Tibial artery (tissue), 4 donors: ENCODE measurements at regions not wholly inside any gene's neighbourhood (a gene's known extent, or its start where the extent isn't known, plus 50 kb on each side); places are given as distances from the start of the nearest gene placed in this dataset.

Source experiments
- DNase-seq, 2 donors: peaks; one replicate each; pipeline ENCODE4 v3.0.0-alpha.2; 2019
- H3K27ac ChIP-seq, 2 donors: fragments of 200-600 bp; sonication (generic) in 1 of 2; 1 replicate in 1 of 2; 2 replicates in 1 of 2; pipeline ENCODE4 v1.5.1; 2018 to 2019; ENCODE audit warnings: mild to moderate bottlenecking in 1 of 2
- H3K27me3 ChIP-seq, 2 donors: fragments of 200-600 bp; sonication (generic) in 1 of 2; one replicate each; pipeline versions ENCODE4 v1.5.1 to v1.6.0; 2016 to 2019
- H3K36me3 ChIP-seq, 3 donors: fragments of 200-600 bp; sonication (generic) in 2 of 3; one replicate each; pipeline ENCODE4 v1.5.1; 2016 to 2019; ENCODE audit warnings: mild to moderate bottlenecking in 2 of 3
- H3K4me1 ChIP-seq, 4 donors: fragments of 200-600 bp; sonication (generic) in 2 of 4; 1 replicate in 3 of 4; 2 replicates in 1 of 4; pipeline ENCODE4 v1.5.1; 2016 to 2019
- H3K4me3 ChIP-seq, 2 donors: fragments of 200-600 bp; sonication (generic) in 1 of 2; 1 replicate in 1 of 2; 2 replicates in 1 of 2; pipeline ENCODE4 v1.5.1; 2018 to 2019; ENCODE audit warnings: mild to moderate bottlenecking in 2 of 2
- H3K9me3 ChIP-seq, 3 donors: fragments of 200-600 bp; sonication (generic) in 1 of 3; one replicate each; pipeline ENCODE4 v1.5.1; 2016 to 2019
- CTCF ChIP-seq, 2 experiments: fragments of 200-600 bp in 1 of 2; fragments of 450-650 bp in 1 of 2; IDR thresholded peaks; one replicate each; pipeline ENCODE4 v1.5.1; 2017 to 2019; ENCODE audit warnings: antibody characterized with exemption in 2 of 2, mild to moderate bottlenecking in 1 of 2, moderate library complexity in 1 of 2
- intact Hi-C: fragments of 100-400 bp; cut with DNase I; formaldehyde crosslinking; loops from one replicate; pipeline ENCODE4 v1.15.0; 2023; ENCODE audit warnings: low total_unique reads

- H3K4me3 ChIP-seq = no peak overlapping the region
- H3K27ac ChIP-seq = no peak overlapping the region
- intact Hi-C loops = no loop called here
- no peaks in the 10 kb centered on the region for H3K36me3 ChIP-seq
- H3K27me3 ChIP-seq = peaks cover 0 to 19% of the 10 kb centered on the region in 2 donors
- TF ChIP-seq CTCF (IDR thresholded peaks at IDR 0.05) = no peak
- H3K9me3 ChIP-seq = no peaks in the 10 kb centered on the region
- no peaks in the 10 kb centered on the region for H3K4me1 ChIP-seq
- DNase-seq = no peak
These were observed 279.3 kb upstream of the B3GAT1 start for GRCh38 chr11:134691295-134691873.

- Histone ChIP-seq H3K9me3 (no peaks in the 10 kb centered on the region), H3K4me1 (no peaks in the 10 kb centered on the region), H3K27me3 (peaks cover 0 to 19% of the 10 kb centered on the region in 2 donors), H3K36me3 (no peaks in the 10 kb centered on the region), H3K4me3 (no peak overlapping the region), H3K27ac (no peak overlapping the region)
- intact Hi-C loops = no loop called here
- TF ChIP-seq CTCF (IDR thresholded peaks at IDR 0.05) = no peak
- DNase-seq = no peak
These were observed 277.8 kb upstream of the B3GAT1 start for GRCh38 chr11:134689886-134690285.

- Histone ChIP-seq H3K27me3 (peaks cover 0 to 27% of the 10 kb centered on the region in 2 donors), H3K4me3 (no peak overlapping the region), H3K9me3 (no peaks in the 10 kb centered on the region), H3K4me1 (no peaks in the 10 kb centered on the region), H3K36me3 (no peaks in the 10 kb centered on the region), H3K27ac (no peak overlapping the region)
- no peak for DNase-seq
- intact Hi-C loops = no loop called here
- no peak for TF ChIP-seq CTCF (IDR thresholded peaks at IDR 0.05)
These were observed 275.5 kb upstream of the B3GAT1 start for GRCh38 chr11:134687548-134687947.

GRCh38 chr11:134686460-134687061 is 274.5 kb upstream of the B3GAT1 start:
- intact Hi-C loops = no loop called here

GRCh38 chr11:134685793-134686380 is 273.8 kb upstream of the B3GAT1 start:
- Histone ChIP-seq H3K27me3 (peaks cover 0 to 28% of the 10 kb centered on the region in 2 donors), H3K4me1 (no peaks in the 10 kb centered on the region), H3K4me3 (no peak overlapping the region), H3K9me3 (no peaks in the 10 kb centered on the region), H3K36me3 (no peaks in the 10 kb centered on the region), H3K27ac (no peak overlapping the region)
- no peak for TF ChIP-seq CTCF (IDR thresholded peaks at IDR 0.05)
- intact Hi-C loops = no loop called here
- DNase-seq = no peak

More at GRCh38 chr11:134686460-134687061, 274.5 kb upstream of the B3GAT1 start:
- Histone ChIP-seq H3K36me3 (no peaks in the 10 kb centered on the region), H3K4me1 (no peaks in the 10 kb centered on the region), H3K9me3 (no peaks in the 10 kb centered on the region), H3K27ac (no peak overlapping the region), H3K27me3 (peaks cover 0 to 28% of the 10 kb centered on the region in 2 donors), H3K4me3 (no peak overlapping the region)
- no peak for DNase-seq
- TF ChIP-seq CTCF (IDR thresholded peaks at IDR 0.05) = no peak
